H1 (cell line): ENCODE measurements at regions not wholly inside any gene's neighbourhood (a gene's known extent, or its start where the extent isn't known, plus 50 kb on each side); places are given as distances from the start of the nearest gene placed in this dataset.

Source experiments
- CTCF ChIA-PET: fragments of 300-600 bp; sonication (Branson Sonifier 250); formaldehyde crosslinking; loops from one replicate; lab custom pipeline; 2021; ENCODE audit not compliant: partially characterized antibody; lab: Charles Lee
- POLR2A ChIA-PET: fragments of 300-600 bp; sonication (Branson Sonifier 250); formaldehyde crosslinking; loops from one replicate; lab custom pipeline; 2021; ENCODE audit warnings: inconsistent platforms; ENCODE audit not compliant: partially characterized antibody; lab: Charles Lee
- DNase-seq, 2 experiments: peaks; one replicate each; pipeline versions ENCODE4 v3.0.0 to v3.0.0-alpha.2; 2010 to 2022; ENCODE audit warnings: low spot score in 2 of 2, low read depth in 1 of 2, mixed read lengths in 1 of 2
- FAIRE-seq: peaks from 2 replicates; lab custom pipeline; 2011; peaks lifted over from hg19 to GRCh38; lab: Jason Lieb, UNC
- H2AFZ ChIP-seq: 2 replicates; pipeline ENCODE4 v1.8.1; 2012; ENCODE audit warnings: low read length, inconsistent platforms
- H2AK5ac ChIP-seq: 2 replicates; pipeline ENCODE4 v1.6.1; 2013; ENCODE audit warnings: low read depth, low read length
- H2BK120ac ChIP-seq: replicated peaks from 2 replicates; pipeline ENCODE3; 2013; ENCODE audit warnings: low read depth, low read length, inconsistent platforms
- H2BK12ac ChIP-seq: 2 replicates; pipeline ENCODE4 v1.6.1; 2013; ENCODE audit warnings: low read depth, low read length
- H2BK15ac ChIP-seq: 2 replicates; pipeline ENCODE4 v1.6.1; 2013; ENCODE audit warnings: low read length
- H2BK20ac ChIP-seq: 2 replicates; pipeline ENCODE4 v1.6.1; 2013; ENCODE audit warnings: low read length
- H2BK5ac ChIP-seq: 2 replicates; pipeline ENCODE4 v1.6.1; 2013; ENCODE audit warnings: low read depth, low read length
- H3K14ac ChIP-seq: 2 replicates; pipeline ENCODE4 v1.6.1; 2013; ENCODE audit warnings: inconsistent platforms; ENCODE audit not compliant: insufficient read length
- H3K18ac ChIP-seq: 2 replicates; pipeline ENCODE4 v1.6.1; 2013; ENCODE audit warnings: low read length; ENCODE audit errors: extremely low read depth
- H3K23ac ChIP-seq: 2 replicates; pipeline ENCODE4 v1.6.1; 2013; ENCODE audit warnings: inconsistent platforms; ENCODE audit not compliant: insufficient read length
- H3K23me2 ChIP-seq: 2 replicates; pipeline ENCODE4 v1.6.1; 2013; ENCODE audit warnings: low read depth, low read length
- H3K27ac ChIP-seq: 2 replicates; pipeline ENCODE4 v1.6.1; 2011; ENCODE audit warnings: low read depth, low read length, inconsistent platforms
- H3K27me3 ChIP-seq, 4 experiments: replicated peaks in 1 of 4; 1 replicate in 1 of 4; 2 replicates in 3 of 4; pipeline versions ENCODE4 v1.6.1 to v1.8.1; 2011 to 2013; ENCODE audit warnings: low read length in 3 of 4, mild to moderate bottlenecking in 3 of 4, inconsistent platforms in 2 of 4, mixed read lengths in 2 of 4, moderate library complexity in 1 of 4; ENCODE audit not compliant: control insufficient read depth in 3 of 4, insufficient read depth in 3 of 4; ENCODE audit errors: extremely low read depth in 1 of 4
- H3K36me3 ChIP-seq, 4 experiments: 2 replicates each; pipeline versions ENCODE4 v1.6.1 to v1.8.1; 2011 to 2013; ENCODE audit warnings: mild to moderate bottlenecking in 4 of 4, low read length in 3 of 4, moderate library complexity in 2 of 4, control low read depth in 1 of 4, inconsistent platforms in 1 of 4; ENCODE audit not compliant: insufficient read depth in 4 of 4, control insufficient read depth in 2 of 4
- H3K4ac ChIP-seq: replicated peaks from 2 replicates; pipeline ENCODE3; 2013; ENCODE audit warnings: low read length, low read depth, mixed read lengths, inconsistent platforms; ENCODE audit not compliant: insufficient read length
- H3K4me1 ChIP-seq, 4 experiments: replicated peaks in 1 of 4; 1 replicate in 1 of 4; 2 replicates in 3 of 4; pipeline versions ENCODE4 v1.6.1 to v1.8.1; 2011 to 2013; ENCODE audit warnings: low read length in 3 of 4, inconsistent platforms in 2 of 4, mixed read lengths in 1 of 4; ENCODE audit not compliant: insufficient read depth in 4 of 4, control insufficient read depth in 3 of 4
- H3K4me2 ChIP-seq, 2 experiments: 2 replicates each; pipeline versions ENCODE4 v1.6.1 to v1.8.1; 2011 to 2013; ENCODE audit warnings: low read depth in 2 of 2, low read length in 2 of 2, control low read depth in 1 of 2, inconsistent platforms in 1 of 2, mild to moderate bottlenecking in 1 of 2; ENCODE audit not compliant: insufficient read depth in 1 of 2
- H3K4me3 ChIP-seq, 4 experiments: fragments of 200-600, 300-600 bp in 1 of 4; sonication (generic), shearing (Covaris generic), sonication (Bioruptor Twin) in 1 of 4; 2 replicates each; pipeline versions ENCODE4 v1.5.1 to v1.8.1; 2011 to 2016; ENCODE audit warnings: low read length in 4 of 4, low read depth in 3 of 4, control low read depth in 2 of 4, inconsistent platforms in 2 of 4, mild to moderate bottlenecking in 2 of 4, mixed read lengths in 1 of 4, moderate library complexity in 1 of 4; ENCODE audit not compliant: insufficient read depth in 2 of 4; ENCODE audit errors: extremely low read depth in 1 of 4
- H3K56ac ChIP-seq: replicated peaks from 2 replicates; pipeline ENCODE3; 2013; ENCODE audit warnings: low read depth, mild to moderate bottlenecking, mixed read lengths, low read length, inconsistent platforms; ENCODE audit not compliant: insufficient read length
- H3K79me1 ChIP-seq: 2 replicates; pipeline ENCODE4 v1.6.1; 2013; ENCODE audit warnings: low read depth, low read length, control low read depth
- H3K79me2 ChIP-seq, 2 experiments: 2 replicates each; pipeline versions ENCODE4 v1.6.1 to v1.8.1; 2012 to 2013; ENCODE audit warnings: low read length in 2 of 2, mild to moderate bottlenecking in 2 of 2, inconsistent platforms in 1 of 2; ENCODE audit not compliant: insufficient read depth in 2 of 2, control insufficient read depth in 1 of 2
- H3K9ac ChIP-seq, 4 experiments: replicated peaks in 1 of 4; 1 replicate in 1 of 4; 2 replicates in 3 of 4; pipeline versions ENCODE4 v1.6.1 to v1.8.1; 2011 to 2013; ENCODE audit warnings: low read depth in 3 of 4, low read length in 3 of 4, control low read depth in 2 of 4, mild to moderate bottlenecking in 2 of 4, moderate library complexity in 2 of 4, inconsistent platforms in 1 of 4; ENCODE audit errors: extremely low read depth in 1 of 4
- H3K9me3 ChIP-seq, 2 experiments: 2 replicates each; pipeline versions ENCODE4 v1.6.1 to v1.8.1; 2012 to 2013; ENCODE audit warnings: mild to moderate bottlenecking in 2 of 2, moderate library complexity in 2 of 2, control low read depth in 1 of 2, inconsistent platforms in 1 of 2, low read depth in 1 of 2, low read length in 1 of 2, mixed read lengths in 1 of 2; ENCODE audit not compliant: insufficient read depth in 2 of 2
- H4K20me1 ChIP-seq, 2 experiments: replicated peaks in 1 of 2; 2 replicates each; pipeline versions ENCODE3 to v1.8.1; 2011 to 2013; ENCODE audit warnings: inconsistent platforms in 2 of 2, low read length in 2 of 2, mild to moderate bottlenecking in 1 of 2; ENCODE audit not compliant: insufficient read depth in 2 of 2, control insufficient read depth in 1 of 2
- H4K5ac ChIP-seq: 2 replicates; pipeline ENCODE4 v1.6.1; 2013; ENCODE audit warnings: low read length, low read depth, mixed read lengths, inconsistent platforms; ENCODE audit not compliant: insufficient read length
- H4K8ac ChIP-seq: 2 replicates; pipeline ENCODE4 v1.8.0; 2013; ENCODE audit warnings: mild to moderate bottlenecking, moderate library complexity, low read length, inconsistent platforms; ENCODE audit not compliant: insufficient read depth; ENCODE audit errors: extremely low read depth
- H4K91ac ChIP-seq: replicated peaks from 2 replicates; pipeline ENCODE3; 2013; ENCODE audit warnings: low read length, mixed read lengths, inconsistent platforms; ENCODE audit not compliant: insufficient read length
- BCL11A ChIP-seq, 2 experiments: IDR thresholded peaks; one replicate each; pipeline ENCODE4 v1.6.1; 2011; ENCODE audit warnings: low read depth in 2 of 2, low read length in 2 of 2, mild to moderate bottlenecking in 2 of 2
- E2F6 ChIP-seq: IDR thresholded peaks from 2 replicates; pipeline ENCODE4 v1.6.1; 2012; ENCODE audit warnings: inconsistent platforms
- JUND ChIP-seq: IDR thresholded peaks from 2 replicates; pipeline ENCODE4 v1.6.1; 2011; ENCODE audit warnings: mild to moderate bottlenecking, improper control_type of control experiment, low read length
- KDM5A ChIP-seq: fragments of 200-600 bp; IDR thresholded peaks from 2 replicates; pipeline ENCODE4 v1.7.1; 2012; ENCODE audit warnings: mild to moderate bottlenecking, low read length, inconsistent platforms, mixed read lengths
- RBBP5 ChIP-seq: IDR thresholded peaks from 2 replicates; pipeline ENCODE4 v1.7.1; 2012; ENCODE audit warnings: low read depth, mild to moderate bottlenecking, inconsistent platforms, low read length, moderate library complexity, borderline replicate concordance
- RNF2 ChIP-seq: fragments of 200-900, 300-1000 bp; sonication (generic); IDR thresholded peaks from 2 replicates; pipeline ENCODE4 v1.7.1; 2016; ENCODE audit warnings: borderline replicate concordance, low read depth, mild to moderate bottlenecking, antibody characterized with exemption, low read length; ENCODE audit not compliant: poor library complexity, severe bottlenecking; ENCODE audit errors: missing control alignments
- SP4 ChIP-seq: IDR thresholded peaks from 2 replicates; pipeline ENCODE4 v1.6.1; 2012; ENCODE audit warnings: low read length, inconsistent platforms
- SUZ12 ChIP-seq: fragments of 200-600 bp; sonication (generic); IDR thresholded peaks from 2 replicates; pipeline ENCODE4 v1.6.1; 2012; ENCODE audit warnings: mild to moderate bottlenecking, inconsistent platforms, low read length, moderate library complexity, mixed read lengths
- TBP ChIP-seq: IDR thresholded peaks from 2 replicates; pipeline ENCODE4 v1.6.1; 2011; ENCODE audit warnings: low read depth, low read length, improper control_type of control experiment
- TCF12 ChIP-seq: IDR thresholded peaks from 2 replicates; pipeline ENCODE4 v1.6.1; 2011; ENCODE audit warnings: low read depth, mild to moderate bottlenecking, low read length
- TEAD4 ChIP-seq: IDR thresholded peaks from 2 replicates; pipeline ENCODE4 v1.6.1; 2012; ENCODE audit warnings: low read depth, low read length, inconsistent platforms, mixed read lengths
- ZNF274 ChIP-seq: IDR thresholded peaks from 2 replicates; pipeline ENCODE4 v1.7.0; 2012; ENCODE audit warnings: low read length, borderline replicate concordance; ENCODE audit errors: extremely low read depth
- WGBS, 2 experiments: shearing (Covaris generic) in 1 of 2; methylation state at CpG; one replicate each; pipeline versions ENCODE4 v1.1.6 to v1.1.7; 2013 to 2015; ENCODE audit warnings: low lambda C conversion rate in 2 of 2, mixed read lengths in 2 of 2, inconsistent platforms in 1 of 2, low coverage in 1 of 2, missing lambda C conversion rate in 1 of 2; ENCODE audit not compliant: insufficient replicate concordance in 2 of 2, insufficient coverage in 1 of 2, insufficient read length in 1 of 2; ENCODE audit errors: extremely low coverage in 1 of 2, missing lambda C conversion rate in 1 of 2; 5-methylcytosine and 5-hydroxymethylcytosine counted together
- TF ChIP-seq, protein P1 (sequence below): IDR thresholded peaks from 2 replicates; pipeline ENCODE4 v1.6.1; 2012; ENCODE audit warnings: low read length, inconsistent platforms

GRCh38 chr16:80253741-80254140, 287.1 kb upstream of the DYNLRB2 start:
- DNase-seq = no peak
- POLR2A ChIA-PET = interaction anchor here (1.0 kb wide), 1 partner anchor 153 kb away, joined by 3 read pairs; no protein-coding TSS in a partner anchor
- no peak overlapping the region for H2BK12ac ChIP-seq
- no peak overlapping the region for H2BK120ac ChIP-seq
- no peak overlapping the region for H3K4me3 ChIP-seq
- H2BK15ac ChIP-seq = no peak overlapping the region
- H4K91ac ChIP-seq = no peak overlapping the region
- H3K9me3 ChIP-seq = no peaks in the 10 kb centered on the region
- H3K14ac ChIP-seq = no peak overlapping the region
- no peak for FAIRE-seq
- H4K20me1 ChIP-seq = no peaks in the 10 kb centered on the region
- no peak overlapping the region for H4K5ac ChIP-seq
- no peaks in the 10 kb centered on the region for H3K79me1 ChIP-seq
- H3K4ac ChIP-seq = no peak overlapping the region
- no peak overlapping the region for H3K4me2 ChIP-seq
- no peaks in the 10 kb centered on the region for H3K4me1 ChIP-seq
- no peak overlapping the region for H3K56ac ChIP-seq
- CTCF ChIA-PET = no interaction called here
- no peaks in the 10 kb centered on the region; a peak in 1 of 7 replicates for H3K27me3 ChIP-seq
- WGBS, 2 experiments = 95% methylated on average over 5 of the region's 5 CpGs; no CpG with 5 or more reads in 1 of the 2 experiments
- no peak overlapping the region for H3K23ac ChIP-seq
- H3K18ac ChIP-seq = no peak overlapping the region
- H2AK5ac ChIP-seq = no peak overlapping the region
- no peak overlapping the region for H3K9ac ChIP-seq
- H2BK20ac ChIP-seq = no peak overlapping the region
- no peak overlapping the region for H2AFZ ChIP-seq
- H3K23me2 ChIP-seq = peaks cover 3% of the 10 kb centered on the region; the same call in 1 of the 2 replicates
- no peak overlapping the region for H4K8ac ChIP-seq
- H3K27ac ChIP-seq = no peak overlapping the region
- H3K36me3 ChIP-seq = no peaks in the 10 kb centered on the region
- no peaks in the 10 kb centered on the region for H3K79me2 ChIP-seq
- no peak overlapping the region for H2BK5ac ChIP-seq
- TF ChIP-seq TEAD4 (no peak), E2F6 (no peak), RNF2 (no peak), JUND (no peak), SUZ12 (no peak), BCL11A (IDR thresholded peaks at IDR 0.05; ENCODE audit: low read depth in 2 of 2, low read length in 2 of 2) (no peak), RBBP5 (no peak), TBP (no peak), SP4 (no peak), ZNF274 (no peak), KDM5A (no peak), TCF12 (no peak)
- TF ChIP-seq, protein P1, sequence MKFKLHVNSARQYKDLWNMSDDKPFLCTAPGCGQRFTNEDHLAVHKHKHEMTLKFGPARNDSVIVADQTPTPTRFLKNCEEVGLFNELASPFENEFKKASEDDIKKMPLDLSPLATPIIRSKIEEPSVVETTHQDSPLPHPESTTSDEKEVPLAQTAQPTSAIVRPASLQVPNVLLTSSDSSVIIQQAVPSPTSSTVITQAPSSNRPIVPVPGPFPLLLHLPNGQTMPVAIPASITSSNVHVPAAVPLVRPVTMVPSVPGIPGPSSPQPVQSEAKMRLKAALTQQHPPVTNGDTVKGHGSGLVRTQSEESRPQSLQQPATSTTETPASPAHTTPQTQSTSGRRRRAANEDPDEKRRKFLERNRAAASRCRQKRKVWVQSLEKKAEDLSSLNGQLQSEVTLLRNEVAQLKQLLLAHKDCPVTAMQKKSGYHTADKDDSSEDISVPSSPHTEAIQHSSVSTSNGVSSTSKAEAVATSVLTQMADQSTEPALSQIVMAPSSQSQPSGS = no peak
